RWPE1 (cell line): ENCODE measurements at regions not wholly inside any gene's neighbourhood (a gene's known extent, or its start where the extent isn't known, plus 50 kb on each side); places are given as distances from the start of the nearest gene placed in this dataset.
"Not testable (repeated sequence)": the region's sequence is repeated elsewhere in the genome, so short reads cannot be mapped to it uniquely, and the experiment has no call there.

Source experiments
- CTCF ChIA-PET: fragments of 350-600 bp; sonication (Branson Sonifier 250); formaldehyde crosslinking; extraction: SDS; loops from one replicate; lab custom pipeline; 2021; lab: Yijun Ruan, JAX
- POLR2A ChIA-PET: fragments of 400-600 bp; formaldehyde crosslinking; extraction: SDS; loops from one replicate; lab custom pipeline; 2020; ENCODE audit warnings: antibody characterized with exemption; ENCODE audit not compliant: low non-redundant PET; lab: Yijun Ruan, JAX
- DNase-seq: peaks from one replicate; pipeline ENCODE4 v3.0.0; 2012; ENCODE audit warnings: low spot score
- H3K27ac ChIP-seq: fragments of 450-650 bp; 2 replicates; pipeline ENCODE4 v1.5.1; 2017
- TF ChIP-seq, protein P1 (sequence below): fragments of 450-650 bp; conservative IDR thresholded peaks from 2 replicates; pipeline ENCODE4 v1.5.1; 2017; ENCODE audit warnings: low read depth, mild to moderate bottlenecking

DNA sequence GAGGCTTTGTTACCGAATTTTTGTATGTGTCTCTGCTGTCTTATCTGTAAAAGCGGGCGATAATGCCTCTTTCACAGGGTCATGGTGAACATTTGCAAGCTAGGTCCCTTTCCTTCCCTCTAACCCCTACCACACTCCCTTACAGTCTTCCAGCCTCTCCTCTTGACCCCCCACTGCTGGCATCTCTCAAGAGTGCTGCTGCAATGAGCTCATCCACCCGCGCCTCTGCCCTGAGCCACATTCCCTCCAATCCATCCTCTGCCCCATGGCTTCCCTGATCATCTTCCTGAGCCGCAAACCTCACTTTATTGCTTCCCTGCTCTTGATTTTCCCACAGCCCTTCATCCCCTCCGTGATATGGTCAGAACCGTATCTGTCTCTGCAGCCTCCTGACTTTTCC is 343.6 kb downstream of the BCL11B start:
- ChIA-PET POLR2A (interaction anchor here (0.5 kb wide), 1 partner anchor 248 kb away, joined by 3 read pairs; no protein-coding TSS in a partner anchor), CTCF (no interaction called here)
- TF ChIP-seq, protein P1, sequence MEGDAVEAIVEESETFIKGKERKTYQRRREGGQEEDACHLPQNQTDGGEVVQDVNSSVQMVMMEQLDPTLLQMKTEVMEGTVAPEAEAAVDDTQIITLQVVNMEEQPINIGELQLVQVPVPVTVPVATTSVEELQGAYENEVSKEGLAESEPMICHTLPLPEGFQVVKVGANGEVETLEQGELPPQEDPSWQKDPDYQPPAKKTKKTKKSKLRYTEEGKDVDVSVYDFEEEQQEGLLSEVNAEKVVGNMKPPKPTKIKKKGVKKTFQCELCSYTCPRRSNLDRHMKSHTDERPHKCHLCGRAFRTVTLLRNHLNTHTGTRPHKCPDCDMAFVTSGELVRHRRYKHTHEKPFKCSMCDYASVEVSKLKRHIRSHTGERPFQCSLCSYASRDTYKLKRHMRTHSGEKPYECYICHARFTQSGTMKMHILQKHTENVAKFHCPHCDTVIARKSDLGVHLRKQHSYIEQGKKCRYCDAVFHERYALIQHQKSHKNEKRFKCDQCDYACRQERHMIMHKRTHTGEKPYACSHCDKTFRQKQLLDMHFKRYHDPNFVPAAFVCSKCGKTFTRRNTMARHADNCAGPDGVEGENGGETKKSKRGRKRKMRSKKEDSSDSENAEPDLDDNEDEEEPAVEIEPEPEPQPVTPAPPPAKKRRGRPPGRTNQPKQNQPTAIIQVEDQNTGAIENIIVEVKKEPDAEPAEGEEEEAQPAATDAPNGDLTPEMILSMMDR = no peak

DNA sequence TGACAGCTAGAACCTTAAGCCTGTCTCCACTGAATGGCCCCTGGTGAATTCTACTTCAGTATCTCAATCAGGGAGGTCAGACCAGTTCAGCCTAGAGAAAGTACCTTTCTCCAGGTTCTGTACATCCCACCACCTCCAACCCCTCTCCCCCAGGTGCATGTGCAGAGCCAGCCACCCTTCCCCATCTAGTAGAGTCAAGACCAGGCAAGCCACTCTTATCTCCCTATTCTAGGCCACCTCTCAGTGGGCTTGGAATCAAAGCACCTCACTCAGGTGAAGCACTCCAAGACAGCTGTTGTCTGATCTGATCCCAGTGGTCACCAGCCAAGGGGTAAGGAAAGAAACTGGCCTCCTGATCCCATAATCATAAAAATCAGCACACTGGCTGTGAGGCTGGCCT is 340.9 kb downstream of the BCL11B start:
- CTCF ChIA-PET = no interaction called here
- TF ChIP-seq, protein P1 = no peak
- no peak overlapping the region for H3K27ac ChIP-seq
- DNase-seq = no peak
- POLR2A ChIA-PET = no interaction called here

More for the DNA sequence above, 343.6 kb downstream of the BCL11B start:
- DNase-seq = no peak
- no peak overlapping the region for H3K27ac ChIP-seq

DNA sequence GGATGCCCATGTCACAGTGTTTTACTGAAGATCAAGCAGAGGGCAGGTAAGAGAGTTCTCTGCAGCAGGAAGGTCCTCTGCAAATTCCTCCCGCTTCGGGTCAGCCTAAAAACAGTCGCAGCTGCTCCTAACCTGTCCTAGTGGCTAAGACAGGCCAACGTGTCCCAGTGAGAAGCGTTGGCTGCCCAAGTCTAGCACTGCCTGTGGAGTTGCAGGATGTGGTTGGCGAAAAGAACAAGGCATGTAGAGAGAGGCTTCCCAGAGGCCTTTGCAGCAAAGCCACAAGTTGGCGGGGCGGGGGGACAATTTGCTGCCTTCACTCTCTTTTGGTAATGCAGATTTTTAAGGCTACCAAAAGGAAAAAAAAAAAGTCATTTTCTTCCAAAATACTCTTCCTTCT is 340.1 kb downstream of the BCL11B start:
- H3K27ac ChIP-seq = no peak overlapping the region
- TF ChIP-seq, protein P1 = no peak
- ChIA-PET CTCF (no interaction called here), POLR2A (no interaction called here)
- DNase-seq = no peak

- TF ChIP-seq, protein P1 = no peak
- DNase-seq = no peak
- ChIA-PET POLR2A (no interaction called here), CTCF (interaction anchor here (0.6 kb wide), 1 partner anchor 1575 kb away, joined by 6 read pairs; no protein-coding TSS in a partner anchor)
- H3K27ac ChIP-seq = no peak overlapping the region
These were observed 339.3 kb downstream of the BCL11B start for GRCh38 chr14:98932431-98933325.

- CTCF ChIA-PET, POLR2A ChIA-PET, H3K27ac ChIP-seq, DNase-seq: not testable (repeated sequence)
These were observed 337.4 kb downstream of the BCL11B start for GRCh38 chr14:98934569-98934968.

GRCh38 chr14:98935921-98936320 is 336.1 kb downstream of the BCL11B start:
- ChIA-PET CTCF (no interaction called here), POLR2A (no interaction called here)
- TF ChIP-seq, protein P1 = no peak

GRCh38 chr14:98937021-98937420 is 335.0 kb downstream of the BCL11B start:
- TF ChIP-seq, protein P1 = no peak
- no peak for DNase-seq
- H3K27ac ChIP-seq = no peak overlapping the region
- POLR2A ChIA-PET = no interaction called here
- CTCF ChIA-PET = no interaction called here

More at GRCh38 chr14:98935921-98936320, 336.1 kb downstream of the BCL11B start:
- H3K27ac ChIP-seq = no peak overlapping the region
- DNase-seq = no peak
